Endometrial microvascular endothelial cells (primary cell): ENCODE measurements at regions not wholly inside any gene's neighbourhood (a gene's known extent, or its start where the extent isn't known, plus 50 kb on each side); places are given as distances from the start of the nearest gene placed in this dataset.

Experiments
- in situ Hi-C: cut with HindIII; loops from 2 replicates; pipeline ENCODE4 v1.10.0; 2017; ENCODE audit warnings: low sequenced_read_pairs, low pct_unique_long_range_greater_than_20kb; ENCODE audit errors: inconsistent ontology term

GRCh38 chr14:58824106-58824505 lies 186.3 kb downstream of the DACT1 start:
- in situ Hi-C loops = no loop called here

GRCh38 chr14:58824796-58825195 lies 187.0 kb downstream of the DACT1 start:
- in situ Hi-C loops = no loop called here

- in situ Hi-C loops = no loop called here
These were observed 187.8 kb downstream of the DACT1 start for GRCh38 chr14:58825606-58826005.

GRCh38 chr14:58826845-58827686 lies 189.3 kb downstream of the DACT1 start:
- in situ Hi-C loops = no loop called here

- in situ Hi-C loops = no loop called here
These were observed 190.5 kb downstream of the DACT1 start for GRCh38 chr14:58828298-58828697.

GRCh38 chr14:58829594-58829993 lies 191.8 kb downstream of the DACT1 start:
- in situ Hi-C loops = no loop called here

- in situ Hi-C loops = no loop called here
These were observed 192.4 kb downstream of the DACT1 start for GRCh38 chr14:58830121-58830520.

- in situ Hi-C loops = no loop called here
These were observed 194.3 kb downstream of the DACT1 start for GRCh38 chr14:58832095-58832521.

GRCh38 chr14:58833634-58834378 lies 196.0 kb downstream of the DACT1 start:
- in situ Hi-C loops = no loop called here

- in situ Hi-C loops = no loop called here
These were observed 198.7 kb downstream of the DACT1 start for GRCh38 chr14:58836303-58836974.

- in situ Hi-C loops = no loop called here
These were observed 201.5 kb downstream of the DACT1 start for GRCh38 chr14:58839233-58839632.

GRCh38 chr14:58844544-58844943 lies 206.8 kb downstream of the DACT1 start:
- in situ Hi-C loops = no loop called here

GRCh38 chr14:58846682-58847465 lies 209.1 kb downstream of the DACT1 start:
- in situ Hi-C loops = no loop called here

- in situ Hi-C loops = no loop called here
These were observed 210.6 kb downstream of the DACT1 start for GRCh38 chr14:58848365-58848764.

- in situ Hi-C loops = no loop called here
These were observed 211.8 kb downstream of the DACT1 start for GRCh38 chr14:58849601-58850000.

GRCh38 chr14:58850011-58850410 lies 212.2 kb downstream of the DACT1 start:
- in situ Hi-C loops = no loop called here

- in situ Hi-C loops = no loop called here
These were observed 223.8 kb downstream of the DACT1 start for GRCh38 chr14:58861586-58861985.

GRCh38 chr14:58862416-58863160 lies 224.8 kb downstream of the DACT1 start:
- in situ Hi-C loops = no loop called here
